ENCODE measurements at regions not wholly inside any gene's neighbourhood (a gene's known extent, or its start where the extent isn't known, plus 50 kb on each side); places are given as distances from the start of the nearest gene placed in this dataset.

GRCh38 chr3:105938806-105939205 is 70.0 kb upstream of the CBLB start:
- H3K4me1 ChIP-seq (ENCODE audit: low read depth) = no peaks in the 10 kb centered on the region
- no peak overlapping the region for H3K4me3 ChIP-seq
- H3K36me3 ChIP-seq (ENCODE audit: low read depth) = no peaks in the 10 kb centered on the region
- intact Hi-C loops (cut with DNase I, micrococcal nuclease) = no loop called here
- DNase-seq = no peak
- TF ChIP-seq, protein P1, sequence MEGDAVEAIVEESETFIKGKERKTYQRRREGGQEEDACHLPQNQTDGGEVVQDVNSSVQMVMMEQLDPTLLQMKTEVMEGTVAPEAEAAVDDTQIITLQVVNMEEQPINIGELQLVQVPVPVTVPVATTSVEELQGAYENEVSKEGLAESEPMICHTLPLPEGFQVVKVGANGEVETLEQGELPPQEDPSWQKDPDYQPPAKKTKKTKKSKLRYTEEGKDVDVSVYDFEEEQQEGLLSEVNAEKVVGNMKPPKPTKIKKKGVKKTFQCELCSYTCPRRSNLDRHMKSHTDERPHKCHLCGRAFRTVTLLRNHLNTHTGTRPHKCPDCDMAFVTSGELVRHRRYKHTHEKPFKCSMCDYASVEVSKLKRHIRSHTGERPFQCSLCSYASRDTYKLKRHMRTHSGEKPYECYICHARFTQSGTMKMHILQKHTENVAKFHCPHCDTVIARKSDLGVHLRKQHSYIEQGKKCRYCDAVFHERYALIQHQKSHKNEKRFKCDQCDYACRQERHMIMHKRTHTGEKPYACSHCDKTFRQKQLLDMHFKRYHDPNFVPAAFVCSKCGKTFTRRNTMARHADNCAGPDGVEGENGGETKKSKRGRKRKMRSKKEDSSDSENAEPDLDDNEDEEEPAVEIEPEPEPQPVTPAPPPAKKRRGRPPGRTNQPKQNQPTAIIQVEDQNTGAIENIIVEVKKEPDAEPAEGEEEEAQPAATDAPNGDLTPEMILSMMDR (IDR thresholded peaks at IDR 0.05) = no peak
- H3K9me3 ChIP-seq = no peaks in the 10 kb centered on the region
- no peak for ATAC-seq

GRCh38 chr3:105944276-105944675 is 75.5 kb upstream of the CBLB start:
- H3K4me1 ChIP-seq (ENCODE audit: low read depth) = no peaks in the 10 kb centered on the region
- ATAC-seq (no peak), DNase-seq (no peak)
- no peak overlapping the region for H3K4me3 ChIP-seq
- intact Hi-C loops (cut with DNase I, micrococcal nuclease) = no loop called here
- TF ChIP-seq, protein P1 (IDR thresholded peaks at IDR 0.05) = no peak
- no peaks in the 10 kb centered on the region for H3K36me3 ChIP-seq (ENCODE audit: low read depth)
- H3K9me3 ChIP-seq = no peaks in the 10 kb centered on the region

DNA sequence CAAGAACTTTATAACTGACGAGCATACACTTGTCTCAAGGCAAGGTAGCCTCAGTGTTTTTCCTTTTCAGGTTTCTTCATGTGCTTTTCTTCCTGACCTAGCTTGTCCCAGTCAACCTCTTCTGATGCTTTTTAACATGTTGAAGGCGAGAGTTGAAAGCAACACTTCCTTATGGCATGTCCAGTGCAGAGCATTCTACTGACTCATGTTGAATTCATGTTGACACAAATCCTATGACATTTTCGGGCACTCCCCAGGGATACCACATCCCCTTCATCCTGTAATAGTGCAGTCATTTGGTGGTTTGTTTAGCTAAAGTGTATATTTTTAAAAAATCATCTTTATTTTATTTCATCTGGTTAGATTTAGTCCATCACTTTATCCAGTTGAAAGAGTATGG is 75.9 kb upstream of the CBLB start:
- ATAC-seq = peak; percentile 55
- intact Hi-C loops (cut with DNase I, micrococcal nuclease) = no loop called here

DNA sequence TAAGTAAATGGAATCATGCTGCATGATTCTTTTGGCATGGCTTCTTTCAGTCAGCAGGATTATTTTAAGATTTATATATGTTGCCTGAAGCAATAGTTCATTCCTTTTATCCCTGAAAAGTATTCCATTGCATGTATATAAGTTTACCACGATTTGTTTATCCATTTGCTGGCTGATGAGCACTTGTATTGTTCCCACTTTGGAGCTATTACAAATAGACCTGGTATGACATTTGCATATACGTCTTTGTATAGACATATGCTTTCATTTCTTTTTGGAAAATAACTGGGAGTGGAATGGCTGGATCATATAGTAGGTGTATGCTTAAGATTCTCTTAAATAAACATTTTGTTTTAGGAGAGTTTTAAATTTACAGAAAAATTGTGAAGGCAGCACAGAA is 79.3 kb upstream of the CBLB start:
- no peak overlapping the region for H3K4me3 ChIP-seq
- TF ChIP-seq, protein P1 (IDR thresholded peaks at IDR 0.05) = no peak
- intact Hi-C loops (cut with DNase I, micrococcal nuclease) = no loop called here
- DNase-seq (no peak), ATAC-seq (no peak)
- H3K9me3 ChIP-seq = no peaks in the 10 kb centered on the region
- H3K4me1 ChIP-seq (ENCODE audit: low read depth) = no peaks in the 10 kb centered on the region
- no peaks in the 10 kb centered on the region for H3K36me3 ChIP-seq (ENCODE audit: low read depth)

More for the DNA sequence above, 75.9 kb upstream of the CBLB start:
- Histone ChIP-seq H3K4me1 (ENCODE audit: low read depth) (no peaks in the 10 kb centered on the region), H3K36me3 (ENCODE audit: low read depth) (no peaks in the 10 kb centered on the region), H3K4me3 (no peak overlapping the region), H3K9me3 (no peaks in the 10 kb centered on the region)
- DNase-seq = no peak
- TF ChIP-seq, protein P1 (IDR thresholded peaks at IDR 0.05) = no peak

GRCh38 chr3:105950881-105951600 is 82.2 kb upstream of the CBLB start:
- Histone ChIP-seq H3K4me3 (no peak overlapping the region), H3K36me3 (ENCODE audit: low read depth) (no peaks in the 10 kb centered on the region), H3K9me3 (no peaks in the 10 kb centered on the region), H3K4me1 (ENCODE audit: low read depth) (no peaks in the 10 kb centered on the region)
- TF ChIP-seq, protein P1 (IDR thresholded peaks at IDR 0.05) = no peak
- ATAC-seq = no peak
- no peak for DNase-seq
- intact Hi-C loops (cut with DNase I, micrococcal nuclease) = no loop called here

DNA sequence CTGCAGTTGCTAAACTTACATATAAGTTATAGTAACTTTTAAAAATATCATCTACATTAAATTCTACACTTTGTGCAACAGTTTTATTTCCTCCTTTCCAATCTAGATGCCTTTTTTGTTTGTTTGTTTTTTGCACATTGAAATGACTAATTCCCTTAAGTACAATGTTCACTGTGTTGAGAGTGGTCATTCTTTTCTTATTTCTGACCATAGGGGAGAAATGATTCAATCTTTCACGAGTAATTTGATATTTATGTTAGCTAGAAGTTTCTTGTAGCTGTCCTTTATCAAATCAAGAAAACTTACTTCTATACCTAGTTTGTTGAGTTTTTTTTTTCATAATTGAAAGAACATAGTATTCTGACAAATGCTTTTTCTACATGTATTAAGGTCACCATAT is 85.0 kb upstream of the CBLB start:
- TF ChIP-seq, protein P1 (IDR thresholded peaks at IDR 0.05) = no peak
- DNase-seq (no peak), ATAC-seq (no peak)
- Histone ChIP-seq H3K9me3 (no peaks in the 10 kb centered on the region), H3K36me3 (ENCODE audit: low read depth) (no peaks in the 10 kb centered on the region), H3K4me3 (no peak overlapping the region), H3K4me1 (ENCODE audit: low read depth) (no peaks in the 10 kb centered on the region)
- intact Hi-C loops (cut with DNase I, micrococcal nuclease) = no loop called here

All from mucosa of descending colon (tissue), 3 donors.